NOMO-1 (cell line): ENCODE measurements at regions not wholly inside any gene's neighbourhood (a gene's known extent, or its start where the extent isn't known, plus 50 kb on each side); places are given as distances from the start of the nearest gene placed in this dataset.
A peak's percentile ranks its signal among the peaks of the same experiment; 100 is the strongest.

ENCODE experiments used
- DNase-seq, 2 experiments: peaks; one replicate each; lab custom pipeline; 2025; ENCODE audit not compliant: unreplicated experiment in 2 of 2; lab: John Stamatoyannopoulos, UW

DNA sequence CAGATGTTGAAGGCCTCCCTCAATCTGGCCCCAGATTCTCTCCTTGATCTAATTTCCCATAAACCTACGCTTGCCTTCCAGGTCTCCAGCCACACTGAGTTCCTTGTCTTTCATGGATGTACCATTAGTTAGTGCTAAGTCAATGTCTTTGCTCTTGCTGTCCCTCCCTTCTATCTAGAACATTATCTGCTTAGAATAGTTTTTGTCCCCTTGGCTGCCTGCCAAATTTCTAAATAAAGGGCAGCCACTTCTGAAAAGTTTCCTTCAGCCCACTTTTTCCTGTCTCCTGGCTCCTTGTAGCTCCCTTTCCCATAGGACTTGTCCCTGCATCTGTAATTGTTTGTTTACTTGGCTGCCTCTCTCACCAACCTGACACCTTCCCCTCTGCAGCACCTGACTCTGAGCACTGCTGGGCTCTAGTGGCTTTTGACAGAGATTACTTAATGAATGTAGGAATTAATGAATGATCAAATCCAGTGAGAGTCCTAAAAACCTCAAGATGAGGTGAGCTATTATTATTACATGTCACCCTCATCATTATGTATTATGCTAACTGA, 58.3 kb downstream of the CXCL12 start:
- DNase-seq: no peak

GRCh38 chr10:44325596-44326307, 59.1 kb downstream of the CXCL12 start:
- DNase-seq: no peak

DNA sequence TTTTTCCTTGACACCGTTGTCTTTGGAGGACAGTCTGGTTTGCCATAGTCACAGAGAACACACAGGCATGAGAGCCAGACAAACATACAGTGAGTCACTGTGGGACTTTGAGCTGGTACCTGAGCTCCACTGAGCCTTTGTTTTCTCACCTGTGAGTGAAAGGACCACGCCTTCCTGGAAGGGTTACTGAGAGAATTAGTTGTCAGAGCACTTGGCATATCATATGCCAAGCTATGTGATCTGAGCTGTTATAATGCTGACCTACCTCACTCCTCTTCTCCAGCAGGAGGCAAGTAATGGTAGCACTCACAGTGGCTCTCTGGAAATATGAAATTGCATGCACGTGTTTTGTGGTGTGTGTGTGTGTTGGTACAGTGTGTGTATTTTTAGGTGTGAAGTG, 59.7 kb downstream of the CXCL12 start:
- no peak for DNase-seq

DNA sequence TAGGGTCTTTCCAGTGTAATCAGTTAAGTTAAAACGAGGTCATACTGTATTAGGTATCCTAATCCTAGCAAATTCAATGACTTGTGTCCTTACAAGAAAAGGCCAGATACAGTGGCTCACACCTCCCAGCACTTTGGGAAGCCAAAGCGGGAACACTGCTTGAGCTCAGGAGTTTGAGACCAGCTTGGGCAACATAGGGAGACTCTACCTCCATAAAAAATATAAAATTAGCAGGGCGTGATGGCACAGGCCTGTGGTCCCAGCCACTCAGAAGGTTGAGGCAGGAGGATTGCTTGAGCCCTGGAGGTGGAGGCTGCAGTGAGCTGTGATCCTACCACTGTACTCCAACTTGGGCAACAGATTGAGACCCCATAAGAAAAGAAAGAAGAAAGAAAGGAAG, 61.1 kb downstream of the CXCL12 start:
- no peak for DNase-seq

DNA sequence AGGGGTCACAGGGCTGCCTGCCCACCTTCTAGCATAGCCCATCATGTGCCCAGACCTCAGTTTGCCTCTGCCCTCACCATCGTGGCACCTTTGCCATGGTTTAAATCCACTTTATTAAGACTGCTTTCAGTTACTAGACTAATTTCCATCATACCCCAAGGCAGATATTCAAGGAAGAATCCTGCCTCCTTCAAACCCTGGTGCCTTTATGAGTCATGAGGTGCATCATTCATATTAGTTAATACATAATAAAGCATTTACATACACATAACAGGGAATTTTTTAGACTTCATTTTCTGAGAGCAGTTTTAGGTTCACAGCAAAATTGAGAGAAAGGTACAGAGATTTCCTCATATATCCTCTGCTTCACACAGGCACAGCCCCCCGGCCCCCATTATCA, 62.8 kb downstream of the CXCL12 start:
- no peak for DNase-seq

GRCh38 chr10:44320756-44321155, 64.1 kb downstream of the CXCL12 start:
- no peak for DNase-seq

DNA sequence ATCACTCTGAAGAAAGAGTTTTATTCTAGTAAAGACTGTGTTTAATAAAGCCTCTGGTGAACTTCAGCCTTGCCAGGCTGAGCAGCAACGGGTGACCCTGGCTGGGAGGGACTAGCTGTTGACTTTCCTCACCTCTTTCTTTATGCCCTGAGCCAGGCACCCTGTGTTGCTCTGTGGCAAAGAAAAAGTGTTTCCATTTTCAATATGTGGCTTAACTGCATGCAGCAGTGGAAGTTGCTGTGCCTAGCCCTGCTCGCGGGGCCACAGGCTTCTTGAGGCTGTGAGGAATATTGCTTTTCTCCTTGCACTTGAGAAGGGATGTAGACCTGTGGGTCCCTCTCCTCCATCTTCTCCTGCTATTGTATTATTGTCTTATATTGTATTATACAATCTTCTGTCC, 67.0 kb downstream of the CXCL12 start:
- no peak for DNase-seq

- DNase-seq: no peak
Measured at GRCh38 chr10:44316922-44317215, 68.0 kb downstream of the CXCL12 start.

DNA sequence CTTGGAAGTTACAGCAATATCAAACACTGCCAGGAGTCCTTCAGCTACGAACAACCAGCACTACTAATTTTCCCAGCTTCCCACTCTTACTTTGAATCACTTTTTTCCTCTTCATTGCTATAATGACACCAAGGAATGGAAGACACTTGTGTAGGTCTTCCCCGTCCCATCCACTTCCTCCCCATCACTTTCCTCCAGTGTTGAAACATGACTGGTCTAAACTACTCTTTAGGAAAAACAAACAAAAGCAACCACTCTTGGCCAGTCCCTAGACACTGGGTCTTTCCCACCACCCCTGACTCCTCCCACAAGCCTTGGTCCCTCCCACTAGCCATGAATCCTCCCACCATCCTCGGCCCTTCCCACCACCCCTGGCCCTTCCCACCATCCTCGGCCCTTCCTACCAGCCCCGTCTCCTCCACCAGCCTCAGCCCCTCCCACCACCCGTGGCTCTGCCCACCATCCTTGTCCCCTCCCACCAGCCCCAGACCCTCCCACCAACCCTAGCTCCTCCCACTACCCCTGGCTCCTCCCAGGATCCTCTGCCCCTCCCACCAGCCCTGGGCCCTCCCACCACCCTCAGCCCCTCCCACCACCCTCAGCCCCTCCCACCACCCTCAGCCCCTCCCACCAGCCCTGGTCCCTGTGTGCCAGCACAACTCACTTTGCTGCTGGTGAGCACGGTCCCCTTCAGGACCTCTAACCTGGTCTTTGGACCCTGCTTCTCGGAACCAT, 68.5 kb downstream of the CXCL12 start:
- no peak for DNase-seq

DNA sequence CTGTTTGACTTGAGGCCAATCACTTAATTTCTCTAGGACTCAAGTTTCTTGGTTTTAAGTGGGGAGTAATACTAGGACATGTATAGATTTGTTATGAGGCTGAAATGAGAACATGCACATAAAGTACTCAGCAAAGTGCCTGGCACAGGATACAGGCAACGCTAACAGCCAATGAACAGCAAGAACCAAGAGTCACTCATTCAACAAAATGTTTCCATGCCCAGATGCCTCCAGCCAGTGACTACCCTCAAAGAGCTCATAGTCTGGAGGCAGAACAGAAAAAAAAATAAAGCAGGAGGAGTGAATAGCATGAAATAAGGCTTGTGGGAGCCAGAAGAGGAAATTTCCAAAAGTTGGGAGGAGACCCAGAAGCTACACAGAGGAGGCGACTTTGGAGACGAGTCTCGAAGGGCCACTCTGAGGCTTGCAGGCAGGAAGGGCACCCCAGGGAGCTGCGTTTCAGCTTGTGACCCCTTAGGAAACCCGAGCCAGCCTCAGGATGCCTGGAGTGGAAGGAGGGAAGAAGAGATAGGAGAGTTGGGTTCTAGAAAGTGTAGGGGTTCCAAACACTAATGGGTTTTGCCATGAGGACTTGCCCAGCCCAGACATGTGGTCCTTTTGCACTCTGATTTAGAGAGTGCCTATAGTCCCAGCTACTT, 70.0 kb downstream of the CXCL12 start:
- DNase-seq: no peak

GRCh38 chr10:44313761-44314165, 71.1 kb downstream of the CXCL12 start:
- no peak for DNase-seq

DNA sequence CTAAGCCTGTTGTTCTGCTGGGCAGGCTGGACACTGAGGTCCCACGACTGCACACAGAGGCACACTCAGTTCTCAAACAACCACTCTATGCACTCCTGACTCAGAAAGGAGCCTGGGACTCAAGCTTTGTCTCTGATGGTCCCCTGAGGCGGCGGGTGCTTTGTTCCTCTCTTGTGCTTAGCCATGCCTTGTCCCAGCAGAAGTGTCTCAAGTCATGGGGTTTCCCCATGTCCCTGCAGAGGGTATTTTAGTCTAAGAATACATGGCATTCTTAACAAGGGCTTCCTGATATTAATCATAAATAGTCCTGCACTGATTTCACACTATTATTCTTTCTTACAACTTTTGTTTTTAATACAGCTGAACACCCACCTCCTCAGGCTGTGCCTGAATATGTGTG, 72.5 kb downstream of the CXCL12 start:
- no peak for DNase-seq

DNA sequence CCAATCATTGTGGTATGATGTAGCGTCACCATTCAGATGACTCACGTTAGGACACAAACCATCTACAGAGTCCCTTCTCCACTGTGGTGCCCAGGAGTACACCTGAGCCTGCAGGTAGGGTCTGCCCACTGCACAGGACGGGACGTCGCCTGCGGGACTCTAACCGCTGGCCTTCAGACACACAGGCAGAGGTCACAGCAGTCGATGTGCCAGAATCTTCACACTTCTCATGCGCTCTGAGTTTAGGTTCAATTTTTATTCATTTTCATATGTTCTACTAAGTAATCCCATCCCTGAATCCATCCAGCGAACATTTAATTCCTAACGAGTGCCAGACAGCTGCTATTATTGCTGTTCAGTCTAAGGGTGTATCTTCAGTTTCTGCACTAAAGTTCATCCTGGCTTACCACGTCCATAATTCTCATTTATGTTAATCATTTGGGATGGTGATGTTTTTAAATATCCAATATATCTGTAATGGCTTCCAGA, 73.3 kb downstream of the CXCL12 start:
- no peak for DNase-seq

DNA sequence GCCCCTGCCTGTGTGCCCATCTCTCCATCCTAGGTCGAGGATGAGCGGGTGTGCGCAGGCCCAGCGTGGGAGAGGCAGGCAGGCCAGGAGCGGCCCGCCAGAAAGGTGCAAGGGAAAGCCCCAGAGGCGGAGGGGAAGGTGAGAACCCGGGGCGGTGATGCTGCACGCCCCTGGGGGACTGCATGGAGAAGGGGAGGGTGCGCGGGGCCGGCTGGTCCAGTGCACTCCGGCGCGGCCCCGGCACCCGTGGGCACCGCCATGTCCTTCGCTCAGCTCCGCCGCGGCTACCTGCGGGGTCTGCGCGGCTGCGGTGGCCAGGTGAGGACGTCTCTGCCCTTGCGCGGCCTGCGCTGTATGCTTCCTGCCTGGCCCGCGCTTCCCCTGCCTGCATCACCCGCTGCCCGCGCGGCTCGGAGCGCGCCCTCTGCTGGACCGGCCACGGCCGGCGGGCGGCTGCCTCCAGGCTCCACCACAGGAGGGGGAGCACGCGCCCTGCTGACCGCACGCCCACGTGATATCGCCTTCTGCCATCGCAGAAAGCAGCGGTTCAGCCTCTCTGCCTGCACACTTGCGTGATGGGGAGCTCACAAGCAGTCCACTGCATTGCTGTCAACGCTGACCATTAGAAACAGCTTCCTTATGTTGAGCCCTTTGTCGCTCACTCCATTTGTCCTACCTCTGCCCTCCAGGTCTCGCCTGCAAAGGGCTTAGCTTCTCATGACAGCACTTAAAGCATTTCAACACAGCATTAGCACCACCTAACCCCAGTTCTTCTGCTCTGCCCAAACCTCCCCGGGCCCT, 73.9 kb downstream of the CXCL12 start:
- DNase-seq: peak in 1 of 2 experiments; percentile 10

DNA sequence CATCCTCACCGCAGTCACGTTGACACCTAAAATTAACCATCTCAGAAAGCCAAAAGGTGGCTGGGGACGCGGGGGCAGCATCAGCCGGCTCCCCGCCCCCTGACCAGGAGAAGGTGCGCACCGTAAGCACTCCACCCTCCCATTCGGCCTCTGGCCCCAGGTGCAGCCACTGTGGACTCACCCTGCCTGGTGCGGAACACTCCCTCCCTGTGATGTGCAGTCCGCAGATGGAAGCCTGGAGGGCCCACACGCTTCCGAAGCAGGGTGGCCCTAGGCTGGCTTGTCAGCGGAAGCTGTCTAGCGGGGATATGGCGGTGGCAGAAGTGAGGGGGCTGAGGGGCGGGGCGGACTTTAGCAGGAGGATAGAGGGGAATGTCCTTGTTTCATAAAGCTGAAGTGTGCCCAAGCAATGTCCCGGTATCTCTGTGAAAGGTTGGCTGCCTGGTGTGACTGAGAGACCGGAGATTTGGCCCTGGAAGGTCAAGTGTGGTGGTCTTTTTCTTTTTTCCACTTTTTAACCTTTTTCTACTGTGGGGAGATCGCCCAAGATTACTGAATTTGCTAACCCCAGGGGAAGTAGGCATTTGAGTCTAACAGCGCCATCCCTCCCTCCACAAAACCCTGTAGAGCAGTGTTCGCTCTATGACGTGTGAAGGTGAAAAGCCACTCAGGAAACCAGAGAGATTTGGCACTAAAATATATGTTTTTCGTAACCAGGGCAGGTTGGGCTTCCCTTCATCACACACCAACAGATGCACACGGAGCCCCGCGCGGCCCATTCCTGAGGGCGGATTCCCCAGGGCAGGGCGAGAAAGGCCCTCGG, 74.7 kb downstream of the CXCL12 start:
- no peak for DNase-seq

- DNase-seq: no peak
Measured at GRCh38 chr10:44309361-44309760, 75.5 kb downstream of the CXCL12 start.

GRCh38 chr10:44308935-44309334, 76.0 kb downstream of the CXCL12 start:
- DNase-seq: no peak

DNA sequence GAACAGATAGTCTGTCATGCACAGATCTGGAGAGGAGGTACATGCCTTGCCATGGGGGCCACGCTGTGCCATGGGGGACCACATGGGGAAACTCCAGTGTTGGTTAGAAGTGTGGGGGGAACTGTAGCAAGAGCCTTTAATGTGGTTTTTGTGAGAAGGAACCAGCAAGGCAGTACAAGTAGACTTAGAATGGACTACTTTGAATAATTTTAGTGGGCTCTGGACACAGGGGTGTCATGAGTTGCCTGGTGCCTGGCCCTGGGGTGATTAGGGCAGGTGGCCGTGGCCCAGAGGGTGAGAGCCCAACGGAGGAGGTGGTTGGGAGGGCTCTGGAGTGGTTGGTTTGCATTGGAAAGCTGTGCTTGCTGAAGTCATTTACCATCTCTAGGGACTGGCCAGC, 77.2 kb downstream of the CXCL12 start:
- DNase-seq: no peak

- no peak for DNase-seq
Measured at GRCh38 chr10:44306762-44307161, 78.1 kb downstream of the CXCL12 start.

- no peak for DNase-seq
Measured at GRCh38 chr10:44306147-44306710, 78.7 kb downstream of the CXCL12 start.
